ENCODE measurements at regions not wholly inside any gene's neighbourhood (a gene's known extent, or its start where the extent isn't known, plus 50 kb on each side); places are given as distances from the start of the nearest gene placed in this dataset.
"Not testable (repeated sequence)": the region's sequence is repeated elsewhere in the genome, so short reads cannot be mapped to it uniquely, and the experiment has no call there.

- DNase-seq, result not testable (repeated sequence)
Measured at GRCh38 chr5:93682471-93683404, 58.7 kb downstream of the POU5F2 start.

DNA sequence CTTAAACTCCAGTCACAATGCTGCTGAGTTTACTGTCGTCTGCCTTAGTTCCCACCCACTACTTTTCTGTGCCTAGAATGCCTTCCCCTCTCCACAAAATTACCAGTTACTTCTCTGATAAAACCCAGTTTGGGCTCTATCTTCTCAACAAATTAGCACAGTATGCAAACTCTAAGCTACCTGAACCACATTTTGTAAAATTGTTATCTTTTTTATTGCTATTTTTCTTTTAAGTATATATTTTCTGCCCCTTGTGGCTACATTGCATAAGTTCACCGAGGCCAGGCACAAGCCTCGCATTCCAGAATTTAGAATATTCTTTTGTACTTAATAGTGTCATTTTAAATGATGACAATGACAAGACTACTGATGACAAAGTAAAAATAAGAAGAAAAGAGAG is 60.0 kb downstream of the POU5F2 start:
- no peak for DNase-seq

DNA sequence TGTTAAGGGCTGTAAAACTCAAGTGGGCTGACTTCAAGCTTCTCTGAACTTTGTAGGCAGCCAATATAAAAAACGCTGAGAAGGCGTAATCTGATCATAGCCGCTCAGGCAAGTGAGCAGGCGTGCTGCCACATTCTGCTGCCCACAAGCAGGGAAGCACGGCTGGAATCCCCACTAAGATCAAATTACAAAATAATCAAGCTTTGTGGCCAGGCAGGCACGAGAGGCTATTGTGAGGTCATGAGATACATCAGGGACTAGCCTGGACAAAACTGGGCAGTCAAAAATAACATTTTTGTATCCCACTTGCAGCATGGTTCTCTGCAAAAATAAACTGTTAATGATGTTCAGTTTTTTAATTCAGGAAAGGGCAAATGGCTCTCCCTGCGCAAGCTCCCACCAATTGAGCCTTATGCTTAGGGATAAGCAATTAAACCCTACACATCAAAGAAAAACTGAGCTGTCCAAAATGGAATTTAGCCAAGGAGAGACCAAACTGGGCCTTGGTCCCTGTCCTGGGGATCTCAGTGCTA is 64.0 kb downstream of the POU5F2 start:
- DNase-seq, result peak in 3 of 51 donors; percentile 1 to 6 (median 5)

GRCh38 chr5:93676704-93677103 is 64.7 kb downstream of the POU5F2 start:
- DNase-seq, result no peak

DNA sequence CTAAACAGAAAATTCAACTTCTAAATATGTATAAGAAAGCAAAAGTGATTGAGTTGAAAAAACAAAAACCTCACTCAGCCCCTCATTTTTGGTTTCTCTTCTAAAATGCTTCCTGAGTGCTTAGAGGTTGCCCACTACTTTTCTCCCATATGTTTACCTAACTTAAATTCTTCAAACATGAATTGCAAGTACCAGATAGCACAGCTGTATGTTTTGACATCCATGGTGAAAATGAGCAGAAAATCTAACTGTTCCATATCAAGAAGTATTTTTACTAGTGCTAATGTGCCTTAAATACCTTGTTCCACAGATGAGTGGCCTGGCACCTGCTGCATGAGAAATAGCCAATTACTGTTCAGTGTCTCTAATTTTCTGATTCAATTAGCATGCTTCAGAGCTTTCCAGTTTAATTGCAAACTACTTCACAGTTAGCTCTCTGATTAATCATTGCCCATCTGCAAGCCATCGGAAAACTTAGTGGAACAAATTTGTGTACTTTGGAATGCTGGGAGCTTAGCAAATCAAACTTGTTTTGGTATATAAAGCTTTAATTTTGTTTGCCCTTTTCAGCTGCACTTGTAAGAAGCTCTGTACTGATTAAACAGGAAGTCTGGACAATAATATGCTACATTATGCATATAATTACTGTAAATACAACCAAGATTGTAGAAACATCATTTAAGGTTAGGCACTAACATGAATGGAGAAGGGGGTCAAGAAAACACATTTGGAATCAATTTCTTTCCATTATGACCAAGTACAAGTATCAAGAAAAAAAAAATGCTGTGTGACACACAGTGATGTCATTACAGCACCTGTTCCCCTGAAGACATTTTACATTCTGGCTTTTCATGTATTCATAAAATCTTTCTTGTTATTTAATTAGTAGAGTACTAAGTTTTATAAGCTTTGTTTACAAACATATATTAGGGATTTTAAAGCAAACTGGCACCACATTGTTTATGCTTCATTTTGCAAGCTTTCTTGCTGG is 65.6 kb downstream of the POU5F2 start:
- no peak for DNase-seq

DNA sequence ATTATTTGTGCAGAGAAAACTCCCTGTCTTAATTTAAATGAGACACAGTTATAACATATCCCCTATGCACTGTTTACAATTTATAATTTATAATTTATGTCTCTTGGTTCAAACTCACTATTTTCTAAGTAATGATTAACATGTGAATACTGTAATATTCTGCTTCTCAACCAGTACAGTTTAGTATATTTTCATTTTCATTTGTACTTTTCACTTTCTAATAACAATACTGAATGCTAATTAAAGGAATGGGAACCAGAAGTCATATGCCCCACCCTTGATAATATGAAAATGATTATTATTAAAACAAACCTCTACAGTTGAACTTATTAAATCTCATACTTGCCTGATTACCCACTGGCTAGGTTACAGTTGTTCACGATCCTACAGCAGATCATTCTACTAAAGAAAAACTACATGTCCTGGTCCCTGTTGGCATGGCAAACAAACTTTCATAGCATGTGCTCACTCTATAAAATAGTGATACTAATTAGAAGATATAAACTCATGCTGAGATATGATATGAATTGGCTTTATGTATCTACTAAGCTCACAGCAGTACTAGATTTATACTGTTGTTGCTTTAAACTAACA is 66.4 kb downstream of the POU5F2 start:
- DNase-seq, result no peak

DNA sequence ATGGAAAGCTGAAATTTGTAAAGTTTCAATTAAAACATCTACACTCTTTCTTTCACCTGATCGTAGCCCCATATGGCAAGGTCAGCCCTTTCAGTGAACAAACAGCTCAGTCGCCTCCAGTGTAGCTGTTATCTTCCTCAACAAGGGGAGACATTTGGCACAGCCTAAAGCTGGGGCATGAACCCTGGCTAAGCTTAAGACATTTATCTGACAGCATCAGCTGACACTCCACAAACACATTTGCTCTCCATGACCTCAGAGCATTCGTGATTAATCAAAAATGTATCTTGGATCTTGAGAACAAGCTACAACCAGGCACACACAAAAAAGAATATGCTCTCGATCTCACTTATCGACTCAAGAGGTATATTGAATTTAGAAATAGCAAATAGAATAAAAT is 67.3 kb downstream of the POU5F2 start:
- DNase-seq, result no peak

DNA sequence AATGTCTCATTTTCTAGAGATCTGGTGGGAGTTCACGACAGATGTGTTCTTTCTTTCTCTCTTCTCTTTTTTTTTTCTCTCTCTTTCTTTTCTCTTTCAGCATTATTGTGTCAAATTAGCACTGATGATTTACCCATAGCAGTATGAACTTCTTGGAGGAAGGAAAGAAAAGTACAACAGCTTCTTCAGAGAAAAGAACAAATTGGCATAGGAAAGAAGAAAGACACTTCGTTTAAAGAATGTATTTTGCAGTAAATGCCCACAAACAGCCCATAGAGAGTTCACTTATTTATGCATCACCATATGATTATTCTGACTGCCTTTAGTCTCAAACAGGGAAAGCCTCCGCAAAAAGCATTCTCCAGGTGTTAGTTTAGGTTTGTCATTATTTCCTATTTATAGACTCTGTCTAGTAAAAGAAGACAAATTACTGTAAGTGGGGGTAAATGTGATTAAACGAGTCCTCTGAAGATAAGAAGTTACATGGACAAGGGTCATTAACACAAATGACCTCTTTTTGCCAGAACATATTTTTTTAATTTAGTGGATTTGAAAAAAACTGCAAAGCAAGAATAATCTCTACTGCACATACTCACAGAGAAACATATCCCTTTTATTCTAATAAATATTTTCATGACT is 68.0 kb downstream of the POU5F2 start:
- no peak for DNase-seq

- DNase-seq, result no peak
Measured at GRCh38 chr5:93665648-93666047, 75.8 kb downstream of the POU5F2 start.

- no peak for DNase-seq
Measured at GRCh38 chr5:93660677-93661076, 77.7 kb downstream of the NR2F1 start.

DNA sequence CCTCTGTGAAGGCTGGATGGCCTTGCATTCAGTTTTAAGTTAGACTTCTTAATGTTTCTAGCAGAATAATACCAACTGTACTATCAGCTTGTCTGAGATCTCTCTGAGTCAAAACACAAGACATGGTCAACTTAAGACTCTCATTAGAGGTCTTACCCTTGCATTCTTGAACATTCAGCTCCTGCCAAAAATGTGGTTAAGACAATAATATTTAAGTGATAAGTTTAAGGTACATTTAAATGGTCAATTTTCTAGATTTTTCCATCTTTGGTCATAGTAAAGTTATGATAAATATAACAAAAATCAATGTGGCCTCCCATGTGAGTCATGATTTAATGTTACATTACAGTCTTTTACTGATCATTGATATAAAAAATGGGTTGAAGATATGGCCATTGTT is 75.0 kb downstream of the NR2F1 start:
- DNase-seq, result no peak

DNA sequence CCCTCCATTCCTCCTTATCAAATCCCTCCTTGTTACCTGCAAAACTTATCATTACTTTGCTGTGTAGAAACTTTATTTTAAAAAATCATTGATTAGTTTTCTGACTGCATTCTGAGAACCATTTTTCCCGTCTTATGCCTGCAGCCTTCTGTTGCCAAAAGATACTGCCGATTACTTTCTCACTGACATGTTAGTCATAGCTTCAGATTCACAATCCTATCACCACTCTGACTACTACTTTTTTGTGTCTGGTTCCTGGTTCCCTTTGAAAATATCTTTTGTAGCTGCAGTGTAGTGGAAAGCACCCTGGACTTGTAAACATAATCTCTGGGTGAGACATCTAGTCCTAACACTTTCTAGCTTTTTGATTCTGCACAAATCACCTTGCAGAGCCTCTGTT is 71.7 kb downstream of the NR2F1 start:
- DNase-seq, result no peak

DNA sequence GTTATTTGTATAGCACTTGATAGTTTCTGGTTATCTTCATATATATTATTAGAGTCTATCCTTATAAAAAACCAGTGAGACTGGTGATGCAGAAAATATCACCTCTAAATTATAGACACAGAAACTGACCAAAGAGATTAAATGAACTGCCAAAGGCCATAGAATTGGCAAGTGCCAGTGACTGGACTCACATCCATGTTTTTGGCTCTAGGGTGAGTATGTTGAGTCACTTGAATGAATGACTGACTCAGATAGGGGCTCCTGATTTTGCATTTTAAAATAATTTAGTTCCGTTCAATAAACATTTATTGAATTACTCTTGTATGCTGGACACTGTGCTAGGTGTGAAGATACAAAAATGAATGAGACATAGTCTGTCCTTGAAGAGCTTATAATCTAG is 70.7 kb downstream of the NR2F1 start:
- DNase-seq, result no peak

- DNase-seq, result no peak
Measured at GRCh38 chr5:93649234-93649900, 66.3 kb downstream of the NR2F1 start.

DNA sequence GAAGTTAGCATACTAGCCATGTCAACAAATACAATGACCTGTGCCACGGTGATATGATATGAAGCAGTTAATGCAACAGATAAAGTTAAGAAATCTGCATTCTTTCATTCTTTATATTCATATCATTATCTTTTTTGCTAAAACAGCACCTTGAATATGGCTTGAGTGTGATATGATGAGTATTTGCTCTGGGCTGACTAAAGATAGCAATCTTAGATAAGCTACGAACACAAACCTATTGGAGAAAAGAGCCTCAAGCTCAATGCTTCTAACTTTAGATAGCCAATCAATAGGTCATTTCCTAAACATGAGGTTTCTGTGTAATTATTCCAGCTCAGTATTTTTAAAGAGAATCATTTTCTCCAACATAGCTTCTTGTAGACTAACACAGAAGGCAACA is 61.7 kb downstream of the NR2F1 start:
- no peak for DNase-seq
